Suppressor macrophage treated with lipopolysaccharide for 4 hours (primary cell): ENCODE measurements at regions not wholly inside any gene's neighbourhood (a gene's known extent, or its start where the extent isn't known, plus 50 kb on each side); places are given as distances from the start of the nearest gene placed in this dataset.
"Not testable (repeated sequence)": the region's sequence is repeated elsewhere in the genome, so short reads cannot be mapped to it uniquely, and the experiment has no call there.

Experiments
- DNase-seq: peaks from one replicate; pipeline ENCODE4 v3.0.0-alpha.2; 2020

DNA sequence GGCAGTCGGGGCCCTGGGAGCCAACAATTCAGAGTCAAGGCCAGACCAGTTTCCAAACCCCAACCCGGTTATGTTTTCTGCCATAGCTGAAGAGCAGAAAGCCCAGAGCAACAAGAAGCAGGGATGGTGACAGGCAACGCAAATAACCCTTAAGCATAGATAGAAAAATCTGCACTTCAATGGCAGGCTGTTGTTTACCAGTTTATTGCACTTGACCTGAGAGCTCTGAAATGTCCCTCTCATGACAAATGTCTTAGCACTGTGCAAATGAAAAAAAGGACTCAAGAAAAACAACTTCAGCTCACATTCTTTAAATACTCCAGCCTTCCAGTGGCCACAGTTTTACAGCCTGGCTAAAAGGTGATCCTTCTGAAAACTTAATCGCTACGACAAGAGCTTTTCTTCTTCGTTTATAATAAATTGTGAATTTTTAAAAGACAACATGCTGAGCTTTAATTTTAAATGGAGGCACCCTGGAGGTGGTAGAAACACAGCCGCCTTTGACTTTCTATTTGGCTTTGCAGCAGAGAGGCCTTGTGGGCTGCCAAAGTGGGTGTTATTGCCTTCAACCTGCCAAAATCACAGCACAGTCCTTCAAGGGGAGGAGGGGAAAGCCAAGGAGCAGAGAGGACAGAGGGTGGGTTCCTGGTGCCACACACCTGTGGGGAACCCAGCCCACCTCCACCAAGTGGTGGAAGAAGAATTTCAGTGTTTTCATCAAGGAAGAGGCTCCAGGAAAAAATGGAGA, 289.5 kb upstream of the CDYL start:
- no peak for DNase-seq

GRCh38 chr6:4485735-4486134, 290.5 kb upstream of the CDYL start:
- DNase-seq, result no peak

DNA sequence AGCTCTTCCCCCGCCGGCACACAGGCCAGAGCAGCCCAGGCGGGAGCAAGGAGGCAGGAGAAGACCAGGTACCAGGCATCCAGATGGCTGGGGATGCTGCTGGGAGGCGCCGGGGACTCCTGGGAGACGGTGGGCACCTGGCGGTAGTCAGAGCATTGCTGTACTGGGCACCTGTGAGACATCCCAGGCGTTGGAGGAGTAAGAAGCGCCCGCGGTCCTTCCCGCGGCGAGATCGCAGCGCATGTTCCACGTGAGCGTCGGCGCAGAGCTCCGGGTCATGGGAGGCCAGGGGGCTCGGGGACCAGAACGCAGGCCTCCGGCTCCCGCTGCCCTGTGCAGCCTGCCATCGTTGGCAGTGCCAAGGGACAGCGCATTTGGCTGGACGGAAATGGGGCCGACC, 293.7 kb upstream of the CDYL start:
- DNase-seq, result no peak

DNA sequence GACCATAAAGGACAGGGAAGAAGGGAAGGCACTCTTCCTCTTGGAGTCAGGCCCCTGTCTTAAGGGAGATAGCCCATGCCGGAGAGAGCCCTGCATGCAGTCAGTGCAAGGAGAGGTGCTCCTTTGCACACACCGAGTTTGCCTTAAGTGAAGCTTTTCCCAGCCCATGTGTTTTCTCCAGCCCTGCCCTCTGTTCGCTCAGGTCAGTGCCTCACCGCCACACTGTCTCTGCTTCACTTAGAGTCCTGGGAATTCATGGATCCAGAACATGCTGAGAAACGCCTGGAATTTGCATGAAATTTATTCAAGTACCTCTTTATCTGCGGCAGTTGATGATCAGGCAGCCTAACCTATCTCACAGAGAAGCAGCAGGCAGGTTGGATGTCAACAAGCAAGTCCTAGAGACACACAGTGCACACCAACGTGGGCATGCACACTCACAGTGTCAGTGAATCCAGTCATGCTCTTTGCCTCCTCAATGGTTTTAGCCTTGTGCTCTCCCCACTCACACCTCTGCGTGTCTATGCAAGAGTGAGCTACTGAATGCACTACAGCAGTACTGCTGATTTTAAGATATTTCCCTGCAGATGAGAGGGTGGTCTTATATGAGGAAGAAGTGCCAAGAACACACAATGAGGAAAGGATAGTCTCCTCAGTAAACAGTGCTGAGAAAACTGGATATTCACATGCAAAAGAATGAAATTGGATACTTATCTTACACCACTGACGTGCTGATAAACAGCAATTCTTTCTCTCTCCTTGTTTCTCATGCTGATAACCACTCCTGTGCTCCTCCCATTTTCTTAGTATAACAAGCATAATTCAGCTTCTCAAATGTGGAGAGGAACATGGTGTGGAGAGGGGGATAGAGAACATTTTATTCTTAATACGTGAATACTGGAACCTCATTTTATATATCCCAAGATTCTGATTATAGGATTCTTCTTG, 295.1 kb upstream of the CDYL start:
- DNase-seq, result no peak

GRCh38 chr6:4478098-4478497, 298.1 kb upstream of the CDYL start:
- DNase-seq, result no peak

DNA sequence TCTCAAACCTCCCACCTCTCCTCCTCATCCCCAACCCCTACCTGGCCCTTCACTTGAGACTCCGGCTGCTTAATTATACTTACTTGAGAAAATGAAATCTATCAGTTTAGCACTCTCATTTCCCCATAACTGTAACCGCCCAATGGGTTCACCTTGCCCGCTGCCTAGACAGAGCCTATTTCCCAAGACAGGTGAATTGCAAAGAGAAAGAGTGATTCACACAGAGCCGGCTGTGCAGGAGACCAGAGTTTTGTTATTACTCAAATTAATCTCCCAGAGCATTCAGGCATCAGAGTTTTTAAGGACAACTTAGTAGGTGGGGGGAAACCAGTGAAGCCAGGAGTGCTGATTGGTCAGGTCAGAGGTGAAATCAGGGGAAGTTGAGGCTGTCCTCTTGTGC, 301.4 kb upstream of the CDYL start:
- DNase-seq, result no peak

DNA sequence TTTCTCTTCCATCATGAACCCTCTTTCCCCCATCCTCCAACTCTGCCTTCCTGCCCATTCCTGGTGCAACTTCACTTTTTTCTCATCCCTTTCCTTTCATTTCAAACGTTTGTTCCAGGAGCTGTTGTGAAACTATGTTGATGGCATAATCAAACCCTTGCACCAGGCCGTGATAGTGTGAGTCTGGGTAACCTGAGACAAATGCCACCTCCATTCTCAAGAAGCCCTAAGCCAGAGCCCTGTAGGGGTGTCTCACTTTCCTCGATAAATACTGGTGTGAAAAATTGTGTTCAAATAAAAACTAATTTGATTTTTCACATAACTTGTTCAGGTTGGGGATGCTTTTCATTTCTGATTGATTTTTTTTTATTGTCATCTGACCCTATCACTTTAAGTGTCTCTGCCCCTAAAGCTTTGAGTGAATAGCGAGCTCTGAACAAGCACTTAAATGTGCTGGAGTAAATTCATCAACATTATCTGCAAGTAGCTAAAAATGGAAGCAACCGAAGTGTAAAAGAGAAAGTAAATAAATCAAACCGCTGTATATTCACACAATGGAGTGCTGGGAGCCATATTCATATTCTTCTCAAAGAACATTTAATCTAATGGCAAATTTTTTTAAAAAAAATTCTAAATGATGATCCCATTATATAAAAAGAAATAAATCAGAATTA, 303.1 kb upstream of the CDYL start:
- no peak for DNase-seq

DNA sequence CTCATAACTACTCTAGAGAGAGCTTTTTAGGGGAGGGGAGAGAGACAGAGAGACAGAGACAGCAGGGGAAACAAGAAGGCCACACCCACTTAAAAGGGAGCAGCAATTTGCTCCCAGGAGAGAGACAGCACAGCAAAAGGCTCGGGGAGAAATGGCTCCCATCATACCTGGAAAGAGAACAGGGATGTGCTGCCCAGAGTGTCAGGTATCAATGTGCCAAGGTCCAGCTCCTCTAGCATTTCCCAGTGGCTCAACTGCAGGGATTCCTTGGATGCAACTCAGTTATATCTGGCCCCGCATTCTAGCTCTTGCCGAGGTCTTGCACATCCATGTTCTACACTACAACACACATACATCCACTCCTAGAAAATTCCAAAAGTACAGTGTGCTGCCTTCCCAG, 304.0 kb upstream of the CDYL start:
- DNase-seq, result no peak

- not testable (repeated sequence) for DNase-seq
These were observed 304.7 kb upstream of the CDYL start for GRCh38 chr6:4471515-4471914.

DNA sequence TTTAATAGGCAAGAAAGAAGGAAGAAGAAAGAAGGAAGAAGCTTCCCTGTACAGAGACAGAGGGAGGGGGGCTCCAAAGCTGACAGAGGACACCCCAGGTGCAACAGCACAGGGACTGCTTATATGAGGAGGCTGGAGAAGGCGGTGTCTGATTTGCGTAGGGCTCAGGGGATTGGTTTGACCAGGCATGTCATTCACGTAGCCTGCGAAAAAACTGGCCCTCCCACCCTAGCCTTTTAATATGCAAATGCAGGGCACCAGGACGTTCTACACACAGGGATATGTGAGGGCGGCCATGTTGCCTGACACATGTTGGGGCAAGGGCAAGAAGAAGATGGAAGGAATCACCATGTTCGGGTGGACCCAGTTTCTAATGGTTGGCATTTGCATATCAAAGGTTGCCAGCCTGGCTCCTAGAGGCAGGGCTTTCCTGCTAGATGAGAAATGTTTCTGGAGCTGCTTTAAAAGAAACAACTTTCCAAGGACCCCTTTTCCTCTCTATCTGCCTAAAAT, 305.4 kb upstream of the CDYL start:
- DNase-seq, result no peak

- no peak for DNase-seq
These were observed 309.3 kb upstream of the CDYL start for GRCh38 chr6:4466769-4467480.

- no peak for DNase-seq
These were observed 309.9 kb upstream of the CDYL start for GRCh38 chr6:4466261-4466660.

GRCh38 chr6:4464638-4465037, 311.6 kb upstream of the CDYL start:
- DNase-seq, result no peak

DNA sequence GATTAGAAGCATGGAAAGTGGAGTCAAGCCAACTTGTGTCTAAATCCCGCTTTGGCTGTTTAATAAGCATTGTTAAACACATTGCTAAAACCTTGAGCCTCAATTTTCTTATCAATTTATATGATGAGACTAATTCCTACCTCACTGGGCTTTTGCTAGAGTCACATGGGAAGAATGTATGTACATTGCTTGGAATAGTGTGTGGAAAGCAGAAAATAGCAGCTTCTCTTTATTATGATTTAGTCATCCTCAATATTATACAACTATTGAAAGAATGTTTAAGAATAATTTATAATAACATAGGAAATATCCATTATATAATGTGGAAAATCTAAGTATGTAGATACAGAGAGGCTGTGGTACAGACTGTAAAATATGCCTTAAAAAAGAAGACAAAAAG, 313.0 kb upstream of the CDYL start:
- DNase-seq, result no peak

DNA sequence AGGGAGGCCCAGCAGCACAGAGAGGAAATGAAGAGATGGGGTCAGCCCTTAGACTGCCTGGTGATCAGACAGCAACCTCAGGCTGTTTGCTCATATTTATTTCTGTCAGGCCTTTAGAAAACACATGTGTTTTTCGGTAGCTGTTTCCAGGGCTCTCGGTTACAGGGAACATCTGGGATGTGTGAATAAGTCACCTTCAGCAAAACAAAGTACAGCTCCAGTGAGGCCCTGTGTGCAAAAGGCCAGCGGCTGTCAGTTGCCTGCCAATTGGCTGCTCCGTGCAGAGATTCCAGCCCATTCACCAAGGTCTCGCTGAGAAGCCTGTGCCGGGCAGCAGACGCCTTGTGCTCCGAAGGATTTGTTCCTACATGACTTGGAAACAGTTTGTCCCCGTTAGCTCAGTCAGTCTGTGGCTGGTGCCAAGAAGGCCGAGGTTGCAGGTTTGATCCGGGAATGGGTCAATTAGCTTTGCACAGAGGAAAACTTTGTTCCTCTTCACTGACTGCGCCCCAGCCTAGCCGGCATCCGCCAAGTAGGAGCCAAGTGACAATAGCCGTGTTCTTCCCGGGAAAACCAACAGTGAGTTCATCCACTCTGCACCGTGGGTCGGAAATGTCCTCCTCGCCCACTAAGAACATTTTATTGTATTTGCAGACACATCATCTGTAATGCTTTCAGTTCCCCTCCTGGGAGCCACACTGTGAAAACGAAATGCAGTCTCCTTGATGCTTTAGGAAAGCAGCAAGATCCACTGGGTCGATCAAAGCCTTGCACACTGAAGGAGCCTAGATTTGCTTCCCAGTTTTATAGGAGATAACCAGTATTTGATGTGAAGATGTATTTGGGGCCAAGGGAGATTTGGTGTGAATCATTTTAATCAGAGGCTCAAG, 315.4 kb upstream of the CDYL start:
- DNase-seq, result no peak

- DNase-seq, result no peak
These were observed 316.2 kb upstream of the CDYL start for GRCh38 chr6:4459996-4460395.

GRCh38 chr6:4459032-4459431, 317.2 kb upstream of the CDYL start:
- DNase-seq, result peak; percentile 19

DNA sequence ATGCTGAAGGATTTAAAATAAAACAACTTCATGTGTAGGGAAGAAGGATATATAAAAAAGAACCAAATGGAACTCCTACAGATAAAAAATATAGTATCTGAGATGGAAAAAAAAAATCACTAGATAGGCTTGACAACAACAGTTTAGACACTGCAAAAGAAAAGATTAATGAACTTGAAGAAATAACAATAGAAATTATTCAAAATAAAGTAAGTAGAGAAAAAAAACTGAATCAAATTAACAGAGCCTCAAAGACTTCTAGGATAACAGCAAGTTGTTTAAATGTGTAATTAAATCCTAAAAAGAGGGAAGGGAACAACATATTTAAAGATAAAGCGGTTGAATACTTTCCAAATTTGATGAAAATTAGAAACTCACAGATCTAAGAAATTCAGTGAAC, 316.3 kb upstream of the ECI2 start:
- no peak for DNase-seq

GRCh38 chr6:4451081-4451480, 315.7 kb upstream of the ECI2 start:
- DNase-seq, result no peak

GRCh38 chr6:4450237-4450636, 314.9 kb upstream of the ECI2 start:
- DNase-seq, result no peak

DNA sequence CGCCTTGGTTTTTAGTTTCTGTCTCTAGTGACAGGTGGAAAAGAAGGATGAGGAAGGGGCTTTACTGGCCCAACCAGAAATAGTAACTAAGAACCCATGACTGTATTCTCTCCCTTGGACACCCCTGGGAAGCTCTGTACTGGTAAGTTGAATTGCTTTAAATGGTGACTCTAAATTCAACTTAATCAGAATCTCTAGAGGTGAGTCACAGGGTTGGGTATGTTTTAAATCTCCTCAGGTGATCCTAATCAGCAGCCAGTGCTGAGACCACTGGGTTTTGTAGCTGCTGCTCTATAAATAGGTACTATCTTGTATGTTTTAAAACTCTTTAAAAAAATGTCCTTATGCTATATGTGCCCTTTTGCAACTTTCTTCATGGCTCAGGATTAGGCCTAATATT, 314.0 kb upstream of the ECI2 start:
- DNase-seq, result no peak

DNA sequence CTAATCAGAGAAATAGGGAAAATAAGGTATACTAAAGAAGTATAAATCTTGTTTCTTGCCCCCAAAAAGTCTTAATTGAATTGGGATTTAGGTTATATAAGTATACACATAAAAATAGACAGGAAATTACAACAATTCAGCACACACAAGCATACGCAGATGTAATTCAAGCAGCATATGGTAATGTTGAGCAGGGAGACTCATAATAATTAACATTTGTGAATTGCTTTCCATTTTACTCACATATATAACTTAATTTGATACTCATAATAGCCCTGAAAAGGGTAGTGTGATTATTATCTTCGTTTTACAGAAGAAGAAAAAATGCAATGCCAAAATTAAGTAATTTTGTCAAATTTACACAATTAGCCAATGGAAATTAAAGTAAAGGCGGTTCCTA, 313.5 kb upstream of the ECI2 start:
- DNase-seq, result no peak
